ENCODE measurements at regions not wholly inside any gene's neighbourhood (a gene's known extent, or its start where the extent isn't known, plus 50 kb on each side); places are given as distances from the start of the nearest gene placed in this dataset.

GRCh38 chr2:150883613-150883895, 378.1 kb downstream of the RBM43 start:
- TF ChIP-seq CTCF (IDR thresholded peaks at IDR 0.05) (no peak), POLR2A (IDR thresholded peaks at IDR 0.05) (no peak)

Measured in esophagus squamous epithelium (tissue), 4 donors.